ENCODE measurements at regions not wholly inside any gene's neighbourhood (a gene's known extent, or its start where the extent isn't known, plus 50 kb on each side); places are given as distances from the start of the nearest gene placed in this dataset.

DNA sequence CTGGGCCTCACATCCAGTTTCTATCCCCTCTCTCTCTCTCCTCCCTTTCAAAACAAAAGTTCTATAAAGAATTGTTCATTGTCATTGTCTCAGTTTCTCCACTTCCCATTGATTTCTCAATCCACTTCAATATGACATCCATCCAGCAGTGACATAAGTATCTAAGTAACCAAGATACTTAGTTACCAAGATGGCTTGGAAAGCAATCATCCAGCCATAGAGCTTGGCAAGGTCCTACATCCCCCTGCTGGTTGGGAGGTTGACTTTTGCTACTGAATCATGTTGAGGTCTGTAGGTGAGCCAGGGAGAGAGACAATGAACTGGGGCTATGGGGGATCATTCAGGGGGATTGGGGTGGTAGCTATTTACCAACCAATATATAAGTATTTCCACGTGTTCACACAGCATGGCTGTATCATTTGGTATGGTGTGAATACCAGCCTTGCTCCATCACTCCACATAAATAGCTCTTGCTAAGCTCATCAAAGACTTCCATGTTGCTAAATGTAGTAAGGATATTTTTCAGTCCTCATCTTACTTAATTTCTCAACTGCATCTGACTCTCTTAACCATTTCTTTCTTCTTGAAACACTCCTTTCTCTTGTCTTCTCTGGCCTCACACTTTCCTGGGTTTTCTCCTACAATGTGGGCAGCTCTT is 58.8 kb upstream of the NTRK3 start:
- DNase-seq (ENCODE audit: low read depth, low spot score): no peak

DNA sequence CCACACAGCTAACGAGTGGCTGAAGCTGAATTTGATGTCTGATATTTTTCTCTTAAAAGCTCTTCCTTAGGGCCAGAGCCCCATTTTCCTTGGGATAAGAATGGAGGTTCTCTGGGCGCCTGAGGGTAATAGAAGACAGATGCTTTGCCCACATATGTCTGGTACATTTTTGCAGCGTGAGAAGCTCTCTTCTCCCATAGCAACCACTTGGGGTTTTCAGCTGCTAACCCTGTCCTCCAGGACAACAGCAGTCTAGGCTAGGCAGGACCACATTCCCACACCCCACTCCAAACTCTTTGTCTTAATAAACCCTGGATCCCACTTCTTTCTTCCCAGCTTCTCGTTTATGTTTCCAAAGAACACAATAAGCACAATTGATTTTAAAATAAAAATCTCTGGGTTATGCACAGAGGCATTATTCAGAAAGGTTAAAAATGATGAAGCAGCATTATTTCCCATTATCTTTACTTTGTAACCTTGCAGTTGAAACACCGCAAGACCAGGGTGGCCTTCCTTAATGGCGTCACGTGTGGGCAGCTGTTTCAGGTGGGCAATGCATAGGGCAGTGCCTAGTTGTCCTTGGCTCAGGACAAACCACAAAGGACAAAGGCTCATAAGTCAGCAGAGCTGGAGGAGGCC is 56.5 kb upstream of the NTRK3 start:
- DNase-seq (ENCODE audit: low read depth, low spot score): no peak

- DNase-seq (ENCODE audit: low read depth, low spot score): no peak
These were observed 52.8 kb upstream of the NTRK3 start for GRCh38 chr15:88309363-88309762.

- DNase-seq (ENCODE audit: low read depth, low spot score): no peak
These were observed 50.8 kb upstream of the NTRK3 start for GRCh38 chr15:88307344-88307743.

Measured in iPS DF 19.7 (cell line).